GM12878 (cell line): ENCODE measurements at regions not wholly inside any gene's neighbourhood (a gene's known extent, or its start where the extent isn't known, plus 50 kb on each side); places are given as distances from the start of the nearest gene placed in this dataset.

Experiments used
- ATAC-seq: fragments of 200-7000 bp; cut with Tn5 transposase; 3 replicates; pipeline ENCODE4 v1.9.1; 2020; ENCODE audit warnings: mild to moderate bottlenecking, moderate library complexity
- BruUV-seq: library from RNA; stranded (reverse); fragments of 400-500 nt; replicated peaks from 2 replicates; lab custom pipeline; 2021; lab: Mats Ljungman, UMichigan
- CTCF ChIA-PET: fragments of 300-600 bp; sonication (Branson Sonifier 250); formaldehyde crosslinking; extraction: SDS; loops from one replicate; lab custom pipeline; 2021; ENCODE audit warnings: inconsistent platforms; lab: Yijun Ruan, JAX
- POLR2A ChIA-PET: fragments of 350-600 bp; formaldehyde crosslinking; extraction: SDS; loops from one replicate; lab custom pipeline; 2021; ENCODE audit warnings: inconsistent platforms; lab: Charles Lee
- RAD21 ChIA-PET: fragments of 300-600 bp; sonication (Branson Sonifier 250); formaldehyde crosslinking; loops from one replicate; lab custom pipeline; 2023; ENCODE audit warnings: antibody characterized with exemption; ENCODE audit not compliant: unreplicated experiment; lab: Charles Lee
- SMC1A ChIA-PET: fragments of 300-600 bp; sonication (Branson Sonifier 250); formaldehyde crosslinking; loops from one replicate; lab custom pipeline; 2023; ENCODE audit not compliant: unreplicated experiment, uncharacterized antibody; lab: Charles Lee
- DNase-seq: peaks from one replicate; pipeline ENCODE4 v3.0.0-alpha.2; 2011; ENCODE audit warnings: low read depth, low spot score
- FAIRE-seq: peaks from 3 replicates; lab custom pipeline; 2011; peaks lifted over from hg19 to GRCh38; lab: Jason Lieb, UNC
- H2AFZ ChIP-seq: 2 replicates; pipeline ENCODE4 v1.6.0; 2011; ENCODE audit warnings: low read depth, low read length, control low read depth; ENCODE audit not compliant: control insufficient read depth
- H3K27ac ChIP-seq: 2 replicates; pipeline ENCODE4 v1.5.1; 2011; ENCODE audit warnings: control low read depth; ENCODE audit not compliant: control insufficient read depth, insufficient read depth
- H3K27me3 ChIP-seq, 2 experiments: replicated peaks in 1 of 2; 2 replicates each; pipeline versions ENCODE4 v1.6.0 to v1.6.1; 2011; ENCODE audit warnings: low read length in 1 of 2; ENCODE audit not compliant: control insufficient read depth in 2 of 2, insufficient read depth in 2 of 2
- H3K36me3 ChIP-seq, 2 experiments: 2 replicates each; pipeline ENCODE4 v1.5.1; 2011; ENCODE audit warnings: low read length in 1 of 2; ENCODE audit not compliant: control insufficient read depth in 2 of 2, insufficient read depth in 2 of 2
- H3K4me1 ChIP-seq: 2 replicates; pipeline ENCODE4 v1.6.1; 2011; ENCODE audit warnings: mild to moderate bottlenecking, low read length, moderate library complexity, mixed read lengths; ENCODE audit not compliant: control insufficient read depth, insufficient read depth
- H3K4me2 ChIP-seq: 2 replicates; pipeline ENCODE4 v1.6.0; 2011; ENCODE audit warnings: control low read depth; ENCODE audit not compliant: control insufficient read depth, insufficient read depth
- H3K4me3 ChIP-seq: fragments of 200-600 bp; sonication (generic); 2 replicates; pipeline ENCODE4 v1.5.1; 2016
- H3K79me2 ChIP-seq: 2 replicates; pipeline ENCODE4 v1.6.0; 2011; ENCODE audit warnings: low read length; ENCODE audit not compliant: control insufficient read depth, insufficient read depth
- H3K9ac ChIP-seq: 2 replicates; pipeline ENCODE4 v1.8.0; 2011; ENCODE audit warnings: low read length, control low read depth, mixed read lengths; ENCODE audit not compliant: control insufficient read depth, insufficient read depth
- H3K9me3 ChIP-seq: replicated peaks from 3 replicates; pipeline ENCODE4 v1.5.1; 2011; ENCODE audit warnings: mild to moderate bottlenecking, low read length; ENCODE audit not compliant: control insufficient read depth, insufficient read depth
- H4K20me1 ChIP-seq: 2 replicates; pipeline ENCODE4 v1.6.0; 2011; ENCODE audit not compliant: control insufficient read depth, insufficient read depth
- ATF7 ChIP-seq: fragments of 450-650 bp; IDR thresholded peaks from 2 replicates; pipeline ENCODE4 v1.6.1; 2016; ENCODE audit warnings: low read depth, mild to moderate bottlenecking
- MXI1 ChIP-seq: fragments of 150-350 bp; IDR thresholded peaks from 2 replicates; pipeline ENCODE4 v1.6.1; 2011; ENCODE audit warnings: low read depth, mild to moderate bottlenecking, inconsistent platforms, low read length, improper control_type of control experiment
- NFXL1 ChIP-seq: fragments of 450-650 bp; IDR thresholded peaks from 2 replicates; pipeline ENCODE4 v1.6.1; 2017; ENCODE audit warnings: antibody characterized with exemption, mild to moderate bottlenecking, borderline replicate concordance
- NFYB ChIP-seq: IDR thresholded peaks from 2 replicates; pipeline ENCODE4 v1.6.1; 2011; ENCODE audit warnings: low read depth, mild to moderate bottlenecking, low read length, improper control_type of control experiment, moderate library complexity; ENCODE audit not compliant: insufficient read depth
- NR2C2 ChIP-seq: IDR thresholded peaks from 2 replicates; pipeline ENCODE4 v1.6.1; 2011; ENCODE audit warnings: borderline replicate concordance, low read depth; ENCODE audit not compliant: control insufficient read depth, insufficient read length
- NRF1 ChIP-seq: conservative IDR thresholded peaks from 2 replicates; pipeline ENCODE4 v1.6.1; 2011; ENCODE audit warnings: mild to moderate bottlenecking, low read depth, low read length, improper control_type of control experiment
- SUZ12 ChIP-seq: fragments of 200-600 bp; sonication (generic); IDR thresholded peaks from one replicate; pipeline ENCODE4 v1.6.1; 2018; ENCODE audit warnings: antibody characterized with exemption, mild to moderate bottlenecking; ENCODE audit not compliant: unreplicated experiment
- TCF7 ChIP-seq: IDR thresholded peaks from 2 replicates; pipeline ENCODE4 v1.6.1; 2014; ENCODE audit warnings: antibody characterized with exemption, borderline replicate concordance
- YY1 ChIP-seq: IDR thresholded peaks from 2 replicates; pipeline ENCODE4 v1.6.1; 2011; ENCODE audit warnings: low read depth, mild to moderate bottlenecking, low read length
- WGBS: methylation state at CpG from one replicate; pipeline ENCODE4 v1.1.6; 2016; ENCODE audit warnings: low lambda C conversion rate; ENCODE audit not compliant: insufficient replicate concordance, insufficient coverage; ENCODE audit errors: missing lambda C conversion rate; 5-methylcytosine and 5-hydroxymethylcytosine counted together
- in situ Hi-C: fragments of 300-500 bp; cut with MboI; formaldehyde crosslinking; loops from 9 replicates; pipeline ENCODE4 v1.14.3; 2018; ENCODE audit warnings: mixed read lengths
- intact Hi-C: fragments of 100-400 bp; cut with micrococcal nuclease; formaldehyde crosslinking; loops from one replicate; pipeline ENCODE4 v1.14.2; 2022; ENCODE audit not compliant: unreplicated experiment

- RAD21 ChIA-PET: no interaction called here
- SMC1A ChIA-PET: no interaction called here
- Histone ChIP-seq H3K36me3 (no peaks in the 10 kb centered on the region), H3K4me3 (no peak overlapping the region), H3K9me3 (no peaks in the 10 kb centered on the region), H3K4me1 (no peaks in the 10 kb centered on the region), H2AFZ (no peak overlapping the region), H3K27me3 (no peaks in the 10 kb centered on the region), H3K4me2 (no peak overlapping the region), H4K20me1 (no peaks in the 10 kb centered on the region), H3K79me2 (no peaks in the 10 kb centered on the region), H3K9ac (no peak overlapping the region), H3K27ac (no peak overlapping the region)
- ATAC-seq: no peak
- POLR2A ChIA-PET: no interaction called here
- DNase-seq: no peak
- in situ Hi-C loops (no loop called here), intact Hi-C loops (no loop called here)
- no TSS peak for BruUV-seq
- no peak for FAIRE-seq
- TF ChIP-seq ATF7 (no peak), SUZ12 (no peak), YY1 (no peak), NFYB (no peak), NFXL1 (no peak)
- CTCF ChIA-PET: no interaction called here
Measured at GRCh38 chr5:147143215-147143614, 91.6 kb upstream of the STK32A start.

- POLR2A ChIA-PET: no interaction called here
- 0% methylated on average over 1 of the region's 1 CpG for WGBS
- no peak overlapping the region for H3K9ac ChIP-seq
- SMC1A ChIA-PET: no interaction called here
- no peak for DNase-seq
- H3K27me3 ChIP-seq: no peaks in the 10 kb centered on the region
- BruUV-seq: no TSS peak
- CTCF ChIA-PET: no interaction called here
- no peaks in the 10 kb centered on the region for H3K79me2 ChIP-seq
- H2AFZ ChIP-seq: no peak overlapping the region
- no peak for TF ChIP-seq NRF1
- no peak for TF ChIP-seq NR2C2
- no peak for TF ChIP-seq MXI1
- no peak for TF ChIP-seq TCF7
- H4K20me1 ChIP-seq: no peaks in the 10 kb centered on the region
- H3K4me2 ChIP-seq: no peak overlapping the region
- no peak overlapping the region for H3K27ac ChIP-seq
- no peak overlapping the region for H3K4me3 ChIP-seq
- RAD21 ChIA-PET: no interaction called here
- intact Hi-C loops: no loop called here
- H3K9me3 ChIP-seq: no peaks in the 10 kb centered on the region
- no peaks in the 10 kb centered on the region for H3K36me3 ChIP-seq
- ATAC-seq: no peak
- H3K4me1 ChIP-seq: no peaks in the 10 kb centered on the region
- FAIRE-seq: no peak
- in situ Hi-C loops: no loop called here
Measured at GRCh38 chr5:147145328-147145727, 89.5 kb upstream of the STK32A start.
